ENCODE measurements at regions not wholly inside any gene's neighbourhood (a gene's known extent, or its start where the extent isn't known, plus 50 kb on each side); places are given as distances from the start of the nearest gene placed in this dataset.

- TF ChIP-seq ZNF274 (IDR thresholded peaks at IDR 0.05; ENCODE audit: low read depth, low read length) (no peak), YY1 (IDR thresholded peaks at IDR 0.05; ENCODE audit: insufficient read depth, insufficient read length) (no peak)
Measured at GRCh38 chr14:98941481-98941880, 330.5 kb downstream of the BCL11B start.
